HEK293 (cell line): ENCODE measurements at regions not wholly inside any gene's neighbourhood (a gene's known extent, or its start where the extent isn't known, plus 50 kb on each side); places are given as distances from the start of the nearest gene placed in this dataset.

ENCODE experiments used
- CTCF ChIA-PET: fragments of 350-600 bp; formaldehyde crosslinking; extraction: SDS; loops from one replicate; lab custom pipeline; 2021; ENCODE audit warnings: antibody characterized with exemption; lab: Yijun Ruan, JAX
- POLR2A ChIA-PET: fragments of 300-600 bp; formaldehyde crosslinking; extraction: SDS; loops from one replicate; lab custom pipeline; 2020; ENCODE audit warnings: antibody characterized with exemption, inconsistent platforms; lab: Yijun Ruan, JAX
- H3K27ac ChIP-seq: fragments of 200-500 bp; sonication (Bioruptor generic); 2 replicates; pipeline ENCODE4 v1.5.1; 2014; ENCODE audit warnings: low read depth, low read length, control low read depth, inconsistent platforms; ENCODE audit errors: extremely low read depth
- H3K36me3 ChIP-seq, 2 experiments: fragments of 200-500 bp in 1 of 2; sonication (Bioruptor generic) in 1 of 2; 1 replicate in 1 of 2; 2 replicates in 1 of 2; pipeline ENCODE4 v1.5.1; 2014 to 2017; ENCODE audit warnings: inconsistent platforms in 2 of 2, low read length in 2 of 2; ENCODE audit not compliant: control insufficient read depth in 2 of 2, insufficient read depth in 1 of 2
- H3K4me1 ChIP-seq: fragments of 200-500 bp; sonication (Bioruptor generic); 2 replicates; pipeline ENCODE4 v1.5.1; 2014; ENCODE audit warnings: mild to moderate bottlenecking, low read length, inconsistent platforms; ENCODE audit not compliant: control insufficient read depth, insufficient read depth
- H3K4me3 ChIP-seq: 2 replicates; pipeline ENCODE4 v1.5.1; 2011; ENCODE audit warnings: low read depth, mild to moderate bottlenecking, control low read depth, low read length, moderate library complexity
- H3K9me3 ChIP-seq: fragments of 200-500 bp; sonication (Bioruptor generic); 2 replicates; pipeline ENCODE4 v1.5.1; 2014; ENCODE audit warnings: low read depth, low read length, inconsistent platforms; ENCODE audit not compliant: control insufficient read depth, insufficient read depth
- BCL11B ChIP-seq: fragments of 450-650 bp; formaldehyde crosslinking; IDR thresholded peaks from 2 replicates; pipeline ENCODE4 v1.5.1; 2016; ENCODE audit warnings: low read depth, missing biosample characterization, missing genetic modification characterization
- EGR2 ChIP-seq: fragments of 450-650 bp; formaldehyde crosslinking; IDR thresholded peaks from 2 replicates; pipeline ENCODE4 v1.5.1; 2016; ENCODE audit warnings: low read depth, missing biosample characterization, missing genetic modification characterization
- GLI4 ChIP-seq: fragments of 450-650 bp; formaldehyde crosslinking; IDR thresholded peaks from 2 replicates; pipeline ENCODE4 v1.5.1; 2016; ENCODE audit warnings: missing biosample characterization, missing genetic modification characterization
- OVOL3 ChIP-seq: fragments of 450-650 bp; formaldehyde crosslinking; IDR thresholded peaks from 2 replicates; pipeline ENCODE4 v1.5.1; 2016; ENCODE audit warnings: missing biosample characterization, missing genetic modification characterization
- SALL2 ChIP-seq: fragments of 450-650 bp; formaldehyde crosslinking; IDR thresholded peaks from 2 replicates; pipeline ENCODE4 v1.5.0; 2017; ENCODE audit warnings: missing biosample characterization, mild to moderate bottlenecking, missing genetic modification characterization, borderline replicate concordance
- SCRT1 ChIP-seq: fragments of 450-650 bp; formaldehyde crosslinking; IDR thresholded peaks from 2 replicates; pipeline ENCODE4 v1.5.1; 2016; ENCODE audit warnings: missing biosample characterization, missing genetic modification characterization, borderline replicate concordance
- SETDB1 ChIP-seq: IDR thresholded peaks from one replicate; pipeline ENCODE4 v1.6.1; 2017; ENCODE audit warnings: mild to moderate bottlenecking, low read length, moderate library complexity, mixed read lengths; ENCODE audit not compliant: insufficient read length
- TCF7L2 ChIP-seq: IDR thresholded peaks from 2 replicates; pipeline ENCODE4 v1.6.1; 2011; ENCODE audit warnings: low read depth, mild to moderate bottlenecking, inconsistent platforms, low read length, moderate library complexity, borderline replicate concordance
- WT1 ChIP-seq: fragments of 450-650 bp; formaldehyde crosslinking; IDR thresholded peaks from 2 replicates; pipeline ENCODE4 v1.5.1; 2016; ENCODE audit warnings: missing biosample characterization, missing genetic modification characterization
- ZBTB17 ChIP-seq: fragments of 450-650 bp; formaldehyde crosslinking; IDR thresholded peaks from 2 replicates; pipeline ENCODE4 v1.5.1; 2016; ENCODE audit warnings: missing biosample characterization, missing genetic modification characterization
- ZBTB21 ChIP-seq: fragments of 450-650 bp; formaldehyde crosslinking; IDR thresholded peaks from 2 replicates; pipeline ENCODE4 v1.5.1; 2017; ENCODE audit warnings: missing biosample characterization, missing genetic modification characterization
- ZBTB6 ChIP-seq: fragments of 450-650 bp; formaldehyde crosslinking; IDR thresholded peaks from 2 replicates; pipeline ENCODE4 v1.5.1; 2017; ENCODE audit warnings: missing biosample characterization, missing genetic modification characterization
- ZBTB8A ChIP-seq: fragments of 450-650 bp; formaldehyde crosslinking; IDR thresholded peaks from 2 replicates; pipeline ENCODE4 v1.5.1; 2016; ENCODE audit warnings: missing biosample characterization, missing genetic modification characterization
- ZFHX2 ChIP-seq: fragments of 450-650 bp; formaldehyde crosslinking; conservative IDR thresholded peaks from 2 replicates; pipeline ENCODE4 v1.5.1; 2016; ENCODE audit warnings: missing biosample characterization, missing genetic modification characterization
- ZNF121 ChIP-seq: fragments of 450-650 bp; formaldehyde crosslinking; IDR thresholded peaks from 2 replicates; pipeline ENCODE4 v1.5.1; 2016; ENCODE audit warnings: missing biosample characterization, missing genetic modification characterization
- ZNF155 ChIP-seq: fragments of 450-650 bp; formaldehyde crosslinking; IDR thresholded peaks from 2 replicates; pipeline ENCODE4 v1.5.1; 2016; ENCODE audit warnings: missing biosample characterization, missing genetic modification characterization
- ZNF175 ChIP-seq: fragments of 450-650 bp; formaldehyde crosslinking; IDR thresholded peaks from 2 replicates; pipeline ENCODE4 v1.5.1; 2016; ENCODE audit warnings: missing biosample characterization, missing genetic modification characterization
- ZNF19 ChIP-seq: fragments of 450-650 bp; formaldehyde crosslinking; IDR thresholded peaks from 2 replicates; pipeline ENCODE4; 2016; ENCODE audit warnings: missing biosample characterization, missing genetic modification characterization, low read depth
- ZNF202 ChIP-seq: fragments of 450-650 bp; formaldehyde crosslinking; IDR thresholded peaks from 2 replicates; pipeline ENCODE4 v1.5.1; 2016; ENCODE audit warnings: missing biosample characterization, missing genetic modification characterization, borderline replicate concordance
- ZNF23 ChIP-seq: fragments of 450-650 bp; formaldehyde crosslinking; IDR thresholded peaks from 2 replicates; pipeline ENCODE4 v1.5.1; 2016; ENCODE audit warnings: missing biosample characterization, missing genetic modification characterization, borderline replicate concordance
- ZNF335 ChIP-seq: fragments of 450-650 bp; formaldehyde crosslinking; conservative IDR thresholded peaks from 2 replicates; pipeline ENCODE4 v1.5.1; 2016; ENCODE audit warnings: missing biosample characterization, missing genetic modification characterization
- ZNF37A ChIP-seq: fragments of 450-650 bp; IDR thresholded peaks from 2 replicates; pipeline ENCODE4 v1.5.1; 2018; ENCODE audit warnings: missing biosample characterization, missing genetic modification characterization
- ZNF449 ChIP-seq: fragments of 450-650 bp; formaldehyde crosslinking; IDR thresholded peaks from 2 replicates; pipeline ENCODE4 v1.5.1; 2017; ENCODE audit warnings: missing biosample characterization, mild to moderate bottlenecking, missing genetic modification characterization, moderate library complexity
- ZNF555 ChIP-seq: fragments of 450-650 bp; formaldehyde crosslinking; conservative IDR thresholded peaks from 2 replicates; pipeline ENCODE4 v1.5.1; 2017; ENCODE audit warnings: missing biosample characterization, mild to moderate bottlenecking, missing genetic modification characterization, inconsistent platforms
- ZNF571 ChIP-seq: fragments of 450-650 bp; formaldehyde crosslinking; IDR thresholded peaks from 2 replicates; pipeline ENCODE4 v1.5.0; 2017; ENCODE audit warnings: missing biosample characterization, missing genetic modification characterization
- ZNF585B ChIP-seq: fragments of 450-650 bp; formaldehyde crosslinking; IDR thresholded peaks from 2 replicates; pipeline ENCODE4 v1.5.1; 2016; ENCODE audit warnings: missing biosample characterization, missing genetic modification characterization
- ZNF660 ChIP-seq: fragments of 450-650 bp; IDR thresholded peaks from 2 replicates; pipeline ENCODE4 v1.5.1; 2018; ENCODE audit warnings: missing biosample characterization, mild to moderate bottlenecking, missing genetic modification characterization
- ZNF776 ChIP-seq: fragments of 450-650 bp; formaldehyde crosslinking; IDR thresholded peaks from 2 replicates; pipeline ENCODE4 v1.5.0; 2017; ENCODE audit warnings: missing biosample characterization, missing genetic modification characterization, borderline replicate concordance
- ZNF843 ChIP-seq: fragments of 450-650 bp; formaldehyde crosslinking; IDR thresholded peaks from 2 replicates; pipeline ENCODE4 v1.5.1; 2016; ENCODE audit warnings: missing biosample characterization, missing genetic modification characterization
- ZSCAN30 ChIP-seq: fragments of 450-650 bp; IDR thresholded peaks from 2 replicates; pipeline ENCODE4 v1.5.1; 2018; ENCODE audit warnings: missing biosample characterization, mild to moderate bottlenecking, missing genetic modification characterization, moderate library complexity
- ZSCAN4 ChIP-seq: fragments of 450-650 bp; formaldehyde crosslinking; IDR thresholded peaks from 2 replicates; pipeline ENCODE4 v1.5.1; 2017; ENCODE audit warnings: missing biosample characterization, missing genetic modification characterization
- ZXDB ChIP-seq: fragments of 450-650 bp; formaldehyde crosslinking; IDR thresholded peaks from 2 replicates; pipeline ENCODE4 v1.5.1; 2016; ENCODE audit warnings: missing biosample characterization, missing genetic modification characterization

GRCh38 chrX:87098477-87098876, 419.1 kb upstream of the KLHL4 start:
- TF ChIP-seq ZNF843 (tag by site-specific recombination) (no peak), ZNF19 (tag by site-specific recombination) (no peak), ZBTB17 (tag by site-specific recombination) (no peak), ZNF571 (tag by site-specific recombination) (no peak), EGR2 (tag by site-specific recombination) (no peak), ZNF23 (no peak), ZSCAN4 (tag by site-specific recombination) (no peak), ZNF202 (no peak), SCRT1 (tag by site-specific recombination) (no peak), OVOL3 (no peak), TCF7L2 (no peak), ZFHX2 (tag by site-specific recombination) (no peak), ZNF335 (tag by site-specific recombination) (no peak), ZNF37A (tag by site-specific recombination) (no peak), SALL2 (no peak), ZBTB8A (no peak), ZNF585B (tag by site-specific recombination) (no peak), SETDB1 (no peak)
- Histone ChIP-seq H3K27ac (no peak overlapping the region), H3K36me3 (no peaks in the 10 kb centered on the region), H3K4me1 (no peaks in the 10 kb centered on the region), H3K4me3 (no peak overlapping the region), H3K9me3 (no peaks in the 10 kb centered on the region)
- ChIA-PET POLR2A (no interaction called here), CTCF (no interaction called here)

GRCh38 chrX:87105131-87105530, 412.5 kb upstream of the KLHL4 start:
- no peak for TF ChIP-seq ZXDB (tag by site-specific recombination)
- no peak for TF ChIP-seq BCL11B (tag by site-specific recombination)
- no peak for TF ChIP-seq EGR2 (tag by site-specific recombination)
- TF ChIP-seq ZFHX2 (tag by site-specific recombination) = no peak
- no peak for TF ChIP-seq WT1
- TF ChIP-seq OVOL3 = no peak
- no peak for TF ChIP-seq ZNF555 (tag by site-specific recombination)
- TF ChIP-seq ZNF155 (tag by site-specific recombination) = no peak
- TF ChIP-seq ZNF449 (tag by site-specific recombination) = no peak
- no peak for TF ChIP-seq ZBTB21 (tag by site-specific recombination)
- TF ChIP-seq GLI4 (tag by site-specific recombination) = no peak
- TF ChIP-seq ZNF776 (tag by site-specific recombination) = no peak
- TF ChIP-seq ZSCAN30 (tag by site-specific recombination) = no peak
- TF ChIP-seq ZNF121 (tag by site-specific recombination) = no peak
- no peak for TF ChIP-seq ZBTB6 (tag by site-specific recombination)
- no peak for TF ChIP-seq ZNF175 (tag by site-specific recombination)
- TF ChIP-seq ZNF660 (tag by site-specific recombination) = no peak
- POLR2A ChIA-PET = no interaction called here
- H3K4me3 ChIP-seq = no peak overlapping the region
- no peaks in the 10 kb centered on the region for H3K36me3 ChIP-seq
- H3K27ac ChIP-seq = no peak overlapping the region
- H3K9me3 ChIP-seq = no peaks in the 10 kb centered on the region
- H3K4me1 ChIP-seq = no peaks in the 10 kb centered on the region
- CTCF ChIA-PET = interaction anchor here (0.9 kb wide), 1 partner anchor 159 kb away, joined by 3 read pairs; no protein-coding TSS in a partner anchor
